ENCODE measurements at regions not wholly inside any gene's neighbourhood (a gene's known extent, or its start where the extent isn't known, plus 50 kb on each side); places are given as distances from the start of the nearest gene placed in this dataset.

DNA sequence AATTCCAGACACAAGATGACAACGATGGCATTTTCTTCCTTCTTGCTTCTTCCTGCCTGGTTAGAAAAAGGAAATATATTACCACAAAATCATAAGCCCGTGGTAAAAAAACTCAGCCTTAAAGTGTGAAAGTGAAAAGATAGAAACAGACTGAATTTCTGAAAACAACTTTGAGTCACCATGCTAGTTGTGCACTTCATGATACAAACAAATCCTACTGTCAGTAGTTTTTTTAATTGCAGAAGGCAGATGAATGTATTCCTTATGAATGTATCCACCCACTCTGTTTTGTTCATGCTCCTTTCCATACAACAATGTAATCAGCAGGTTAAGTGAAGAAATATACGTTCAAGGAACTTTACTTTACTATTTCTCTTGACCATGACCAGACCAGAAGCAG lies 1144.7 kb downstream of the OTOL1 start:
- H3K27ac ChIP-seq: no peak overlapping the region
- H3K4me1 ChIP-seq: no peaks in the 10 kb centered on the region
- H3K4me2 ChIP-seq: no peak overlapping the region
- Mint-ChIP-seq H3K27me3 (ENCODE audit: insufficient read depth, low read depth) (peaks cover 6% of the 10 kb centered on the region), H3K4me1 (no peaks in the 10 kb centered on the region), H3K4me3 (no peak overlapping the region), H3K36me3 (peaks cover 4% of the 10 kb centered on the region), H3K9me3 (peaks cover 11% of the 10 kb centered on the region), H3K27ac (no peak overlapping the region)
- H3F3A ChIP-seq (ENCODE audit: low read depth): no peaks in the 10 kb centered on the region
- H2AFZ ChIP-seq (replicated peaks): no peak overlapping the region
- no peak overlapping the region for H3K4me3 ChIP-seq
- no peak overlapping the region for H3K9ac ChIP-seq
- H4K20me1 ChIP-seq (ENCODE audit: low read depth): no peaks in the 10 kb centered on the region
- TF ChIP-seq, protein P1, sequence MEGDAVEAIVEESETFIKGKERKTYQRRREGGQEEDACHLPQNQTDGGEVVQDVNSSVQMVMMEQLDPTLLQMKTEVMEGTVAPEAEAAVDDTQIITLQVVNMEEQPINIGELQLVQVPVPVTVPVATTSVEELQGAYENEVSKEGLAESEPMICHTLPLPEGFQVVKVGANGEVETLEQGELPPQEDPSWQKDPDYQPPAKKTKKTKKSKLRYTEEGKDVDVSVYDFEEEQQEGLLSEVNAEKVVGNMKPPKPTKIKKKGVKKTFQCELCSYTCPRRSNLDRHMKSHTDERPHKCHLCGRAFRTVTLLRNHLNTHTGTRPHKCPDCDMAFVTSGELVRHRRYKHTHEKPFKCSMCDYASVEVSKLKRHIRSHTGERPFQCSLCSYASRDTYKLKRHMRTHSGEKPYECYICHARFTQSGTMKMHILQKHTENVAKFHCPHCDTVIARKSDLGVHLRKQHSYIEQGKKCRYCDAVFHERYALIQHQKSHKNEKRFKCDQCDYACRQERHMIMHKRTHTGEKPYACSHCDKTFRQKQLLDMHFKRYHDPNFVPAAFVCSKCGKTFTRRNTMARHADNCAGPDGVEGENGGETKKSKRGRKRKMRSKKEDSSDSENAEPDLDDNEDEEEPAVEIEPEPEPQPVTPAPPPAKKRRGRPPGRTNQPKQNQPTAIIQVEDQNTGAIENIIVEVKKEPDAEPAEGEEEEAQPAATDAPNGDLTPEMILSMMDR (IDR thresholded peaks at IDR 0.05): no peak
- TF ChIP-seq EZH2phosphoT487 (IDR thresholded peaks at IDR 0.05) (no peak), EZH2 (IDR thresholded peaks at IDR 0.05) (no peak)
- no peaks in the 10 kb centered on the region for H3K9me3 ChIP-seq (ENCODE audit: low read depth)
- no peaks in the 10 kb centered on the region for H3K79me2 ChIP-seq (ENCODE audit: low read depth)
- no peaks in the 10 kb centered on the region for H3K27me3 ChIP-seq
- H3K36me3 ChIP-seq: no peaks in the 10 kb centered on the region
- no peak for DNase-seq (ENCODE audit: low spot score)

DNA sequence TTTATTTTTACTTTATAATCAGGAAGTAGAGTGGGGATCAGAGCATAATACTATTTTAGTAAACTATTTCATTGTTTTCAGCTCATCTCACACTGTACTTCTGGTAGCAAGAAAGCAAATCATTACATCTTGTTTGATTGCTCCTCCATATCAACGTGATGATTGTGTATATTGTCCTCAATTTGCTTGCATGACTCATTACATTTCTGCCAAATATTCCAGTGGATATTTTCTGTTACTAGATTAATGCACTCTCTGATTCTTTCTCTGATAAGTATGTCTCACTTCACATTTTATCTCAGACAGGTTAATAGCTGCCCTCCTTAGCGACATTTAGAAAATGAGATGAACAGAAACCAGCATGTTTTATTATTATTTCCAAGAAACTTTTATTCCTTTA lies 1145.3 kb downstream of the OTOL1 start:
- no peak for TF ChIP-seq EZH2phosphoT487 (IDR thresholded peaks at IDR 0.05)
- no peak for TF ChIP-seq EZH2 (IDR thresholded peaks at IDR 0.05)
- TF ChIP-seq, protein P1 (IDR thresholded peaks at IDR 0.05): no peak

DNA sequence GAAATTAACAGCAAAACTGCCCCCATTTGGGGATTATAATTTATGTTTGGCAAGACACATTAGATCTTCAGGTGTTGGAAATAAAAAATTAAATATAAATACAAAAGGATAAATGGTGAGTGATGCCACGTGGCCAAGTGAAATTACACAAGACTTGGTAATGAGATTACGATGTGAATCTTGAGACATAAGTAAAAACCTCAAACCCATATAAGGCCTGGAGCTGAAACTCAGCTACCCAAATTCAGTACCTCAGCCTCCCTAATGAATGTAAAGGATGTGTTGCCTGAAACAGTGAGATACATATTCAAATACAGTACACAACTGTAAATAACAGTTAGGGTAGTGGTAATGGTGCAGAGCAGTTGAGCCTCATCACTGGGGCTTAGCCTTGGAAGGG lies 1146.6 kb downstream of the OTOL1 start:
- no peak overlapping the region for H3K4me3 Mint-ChIP-seq
- Histone ChIP-seq H3K79me2 (ENCODE audit: low read depth) (no peaks in the 10 kb centered on the region), H3K4me3 (no peak overlapping the region), H3K36me3 (no peaks in the 10 kb centered on the region), H3F3A (ENCODE audit: low read depth) (no peaks in the 10 kb centered on the region), H3K4me2 (no peak overlapping the region), H3K4me1 (no peaks in the 10 kb centered on the region), H3K9ac (no peak overlapping the region), H3K27me3 (no peaks in the 10 kb centered on the region), H3K27ac (no peak overlapping the region), H4K20me1 (ENCODE audit: low read depth) (no peaks in the 10 kb centered on the region), H3K9me3 (ENCODE audit: low read depth) (no peaks in the 10 kb centered on the region), H2AFZ (replicated peaks) (no peak overlapping the region)
- H3K27me3 Mint-ChIP-seq (ENCODE audit: insufficient read depth, low read depth): peaks cover 2% of the 10 kb centered on the region
- H3K9me3 Mint-ChIP-seq: peaks cover 16% of the 10 kb centered on the region
- TF ChIP-seq EZH2phosphoT487 (IDR thresholded peaks at IDR 0.05) (no peak), EZH2 (IDR thresholded peaks at IDR 0.05) (no peak)
- TF ChIP-seq, protein P1 (IDR thresholded peaks at IDR 0.05): no peak
- H3K4me1 Mint-ChIP-seq: no peaks in the 10 kb centered on the region
- peaks cover 2% of the 10 kb centered on the region for H3K36me3 Mint-ChIP-seq
- H3K27ac Mint-ChIP-seq: no peak overlapping the region
- no peak for DNase-seq (ENCODE audit: low spot score)

More for the DNA sequence above, 1145.3 kb downstream of the OTOL1 start:
- no peak overlapping the region for H3K27ac Mint-ChIP-seq
- no peaks in the 10 kb centered on the region for H3K4me1 Mint-ChIP-seq
- H3K27me3 ChIP-seq: no peaks in the 10 kb centered on the region
- H3K4me1 ChIP-seq: no peaks in the 10 kb centered on the region
- H3K4me3 Mint-ChIP-seq: no peak overlapping the region
- no peaks in the 10 kb centered on the region for H4K20me1 ChIP-seq (ENCODE audit: low read depth)
- H3F3A ChIP-seq (ENCODE audit: low read depth): no peaks in the 10 kb centered on the region
- no peaks in the 10 kb centered on the region for H3K79me2 ChIP-seq (ENCODE audit: low read depth)
- DNase-seq (ENCODE audit: low spot score): no peak
- peaks cover 12% of the 10 kb centered on the region for H3K9me3 Mint-ChIP-seq
- H3K36me3 Mint-ChIP-seq: peaks cover 5% of the 10 kb centered on the region
- H3K27me3 Mint-ChIP-seq (ENCODE audit: insufficient read depth, low read depth): peaks cover 4% of the 10 kb centered on the region
- no peak overlapping the region for H3K9ac ChIP-seq
- no peaks in the 10 kb centered on the region for H3K36me3 ChIP-seq
- no peak overlapping the region for H3K27ac ChIP-seq
- no peak overlapping the region for H3K4me2 ChIP-seq
- no peak overlapping the region for H3K4me3 ChIP-seq
- H2AFZ ChIP-seq (replicated peaks): no peak overlapping the region
- H3K9me3 ChIP-seq (ENCODE audit: low read depth): no peaks in the 10 kb centered on the region
